MCF 10A (cell line): ENCODE measurements at regions not wholly inside any gene's neighbourhood (a gene's known extent, or its start where the extent isn't known, plus 50 kb on each side); places are given as distances from the start of the nearest gene placed in this dataset.

Experiments used
- BruUV-seq: library from RNA; stranded (reverse); fragments of 400-500 nt; replicated peaks from 2 replicates; lab custom pipeline; 2021; lab: Mats Ljungman, UMichigan
- CTCF ChIA-PET: fragments of 300-600 bp; sonication (Branson Sonifier 250); formaldehyde crosslinking; extraction: SDS; loops from one replicate; lab custom pipeline; 2021; ENCODE audit warnings: antibody characterized with exemption, inconsistent platforms; lab: Yijun Ruan, JAX
- POLR2A ChIA-PET: fragments of 300-600, 350-650 bp; sonication (Branson Sonifier 250); formaldehyde crosslinking; extraction: SDS; loops from one replicate; lab custom pipeline; 2020; ENCODE audit warnings: antibody characterized with exemption, inconsistent platforms; lab: Yijun Ruan, JAX
- DNase-seq: peaks from one replicate; pipeline ENCODE4 v3.0.0-alpha.2; 2018; ENCODE audit not compliant: unreplicated experiment
- H3K27ac Mint-ChIP-seq: one replicate; pipeline ENCODE4 v1.8.0; 2022; ENCODE audit warnings: mild to moderate bottlenecking, low read depth, mixed read lengths; ENCODE audit not compliant: unreplicated experiment
- H3K27me3 Mint-ChIP-seq: one replicate; pipeline ENCODE4 v1.8.0; 2022; ENCODE audit warnings: mixed read lengths; ENCODE audit not compliant: insufficient read depth, unreplicated experiment
- H3K36me3 Mint-ChIP-seq: one replicate; pipeline ENCODE4 v1.8.0; 2022; ENCODE audit warnings: mild to moderate bottlenecking, moderate library complexity, mixed read lengths; ENCODE audit not compliant: insufficient read depth, unreplicated experiment
- H3K4me1 Mint-ChIP-seq: one replicate; pipeline ENCODE4 v1.8.0; 2022; ENCODE audit warnings: mixed read lengths; ENCODE audit not compliant: insufficient read depth, unreplicated experiment
- H3K4me3 Mint-ChIP-seq: one replicate; pipeline ENCODE4 v1.8.0; 2022; ENCODE audit warnings: mild to moderate bottlenecking, moderate library complexity, mixed read lengths; ENCODE audit not compliant: unreplicated experiment
- H3K9me3 Mint-ChIP-seq: one replicate; pipeline ENCODE4 v1.8.0; 2022; ENCODE audit warnings: mixed read lengths; ENCODE audit not compliant: unreplicated experiment
- CTCF ChIP-seq: fragments of 200-600 bp; IDR thresholded peaks from one replicate; pipeline ENCODE4 v1.8.0; 2022; ENCODE audit warnings: antibody characterized with exemption, mild to moderate bottlenecking; ENCODE audit not compliant: unreplicated experiment
- intact Hi-C: fragments of 100-400 bp; cut with micrococcal nuclease; formaldehyde crosslinking; loops from 2 replicates; pipeline ENCODE4 v1.14.1; 2022

- Mint-ChIP-seq H3K4me3 (no peak overlapping the region), H3K27ac (no peak overlapping the region), H3K9me3 (no peaks in the 10 kb centered on the region), H3K4me1 (no peaks in the 10 kb centered on the region), H3K27me3 (peaks cover 14% of the 10 kb centered on the region), H3K36me3 (no peaks in the 10 kb centered on the region)
- CTCF ChIA-PET: no interaction called here
- POLR2A ChIA-PET: no interaction called here
- no peak for TF ChIP-seq CTCF
- no TSS peak for BruUV-seq
- no peak for DNase-seq
- intact Hi-C loops: no loop called here
These were observed 77.2 kb upstream of the EPHA7 start for GRCh38 chr6:93496548-93496947.

GRCh38 chr6:93494057-93494456 is 74.7 kb upstream of the EPHA7 start:
- intact Hi-C loops: no loop called here
- Mint-ChIP-seq H3K27me3 (peaks cover 27% of the 10 kb centered on the region), H3K27ac (no peak overlapping the region), H3K4me3 (no peak overlapping the region), H3K4me1 (no peaks in the 10 kb centered on the region), H3K9me3 (no peaks in the 10 kb centered on the region), H3K36me3 (no peaks in the 10 kb centered on the region)
- no peak for TF ChIP-seq CTCF
- no peak for DNase-seq
- ChIA-PET POLR2A (no interaction called here), CTCF (no interaction called here)
- BruUV-seq: no TSS peak

GRCh38 chr6:93474733-93475179 is 55.4 kb upstream of the EPHA7 start:
- TF ChIP-seq CTCF: no peak
- Mint-ChIP-seq H3K9me3 (no peaks in the 10 kb centered on the region), H3K27me3 (no peaks in the 10 kb centered on the region), H3K36me3 (no peaks in the 10 kb centered on the region), H3K4me1 (no peaks in the 10 kb centered on the region), H3K4me3 (no peak overlapping the region), H3K27ac (no peak overlapping the region)
- no peak for DNase-seq
- POLR2A ChIA-PET: no interaction called here
- CTCF ChIA-PET: no interaction called here
- intact Hi-C loops: no loop called here
- no TSS peak for BruUV-seq

GRCh38 chr6:93471281-93471680 is 51.9 kb upstream of the EPHA7 start:
- Mint-ChIP-seq H3K36me3 (no peaks in the 10 kb centered on the region), H3K27me3 (no peaks in the 10 kb centered on the region), H3K9me3 (no peaks in the 10 kb centered on the region), H3K27ac (no peak overlapping the region), H3K4me1 (no peaks in the 10 kb centered on the region), H3K4me3 (no peak overlapping the region)
- no peak for DNase-seq
- ChIA-PET POLR2A (no interaction called here), CTCF (no interaction called here)
- TF ChIP-seq CTCF: no peak
- BruUV-seq: no TSS peak
- intact Hi-C loops: no loop called here
